Tibial nerve (tissue), 4 donors: ENCODE measurements at regions not wholly inside any gene's neighbourhood (a gene's known extent, or its start where the extent isn't known, plus 50 kb on each side); places are given as distances from the start of the nearest gene placed in this dataset.

Source experiments
- DNase-seq, 2 donors: peaks; one replicate each; pipeline ENCODE4 v3.0.0-alpha.2; 2019; ENCODE audit warnings: low spot score in 2 of 2
- H3K27ac ChIP-seq, 4 donors: fragments of 200-600 bp; sonication (generic) in 3 of 4; one replicate each; pipeline ENCODE4 v1.5.1; 2017 to 2019; ENCODE audit warnings: mild to moderate bottlenecking in 1 of 4
- H3K27me3 ChIP-seq, 2 donors: fragments of 200-600 bp; sonication (generic) in 1 of 2; one replicate each; pipeline versions ENCODE4 v1.5.1 to v1.6.0; 2017 to 2019
- H3K36me3 ChIP-seq, 3 donors: fragments of 200-600 bp; sonication (generic); one replicate each; pipeline ENCODE4 v1.5.1; 2018 to 2019
- H3K4me1 ChIP-seq, 4 donors: fragments of 200-600 bp; sonication (generic) in 3 of 4; one replicate each; pipeline ENCODE4 v1.5.1; 2017 to 2019
- H3K4me3 ChIP-seq, 4 donors: fragments of 200-600 bp; sonication (generic) in 3 of 4; one replicate each; pipeline ENCODE4 v1.5.1; 2017 to 2019; ENCODE audit warnings: mild to moderate bottlenecking in 1 of 4, moderate library complexity in 1 of 4
- H3K9me3 ChIP-seq, 4 donors: fragments of 200-600 bp; sonication (generic) in 3 of 4; one replicate each; pipeline ENCODE4 v1.5.1; 2017 to 2019
- CTCF ChIP-seq, 5 experiments: fragments of 200-600 bp in 3 of 5; fragments of 450-650 bp in 2 of 5; sonication (generic) in 3 of 5; IDR thresholded peaks; one replicate each; pipeline ENCODE4 v1.5.1; 2016 to 2019; ENCODE audit warnings: antibody characterized with exemption in 5 of 5, mild to moderate bottlenecking in 3 of 5, moderate library complexity in 2 of 5
- EP300 ChIP-seq, 2 donors: sonication (generic); formaldehyde crosslinking; IDR thresholded peaks; one replicate each; pipeline ENCODE4 v1.6.1; 2017; ENCODE audit warnings: antibody characterized with exemption in 2 of 2, mild to moderate bottlenecking in 1 of 2
- POLR2A ChIP-seq, 2 donors: fragments of 450-650 bp; IDR thresholded peaks; one replicate each; pipeline ENCODE4 v1.6.1; 2017; ENCODE audit warnings: antibody characterized with exemption in 2 of 2, mild to moderate bottlenecking in 2 of 2, moderate library complexity in 2 of 2
- WGBS, 2 donors: methylation state at CpG; one replicate each; pipeline ENCODE4 v1.1.5; 2018; 5-methylcytosine and 5-hydroxymethylcytosine counted together

- no peak for TF ChIP-seq POLR2A (IDR thresholded peaks at IDR 0.05)
- TF ChIP-seq EP300 (IDR thresholded peaks at IDR 0.05) = no peak
- TF ChIP-seq CTCF (IDR thresholded peaks at IDR 0.05) = no peak
- no peak overlapping the region for H3K4me3 ChIP-seq
- no peak overlapping the region for H3K27ac ChIP-seq
- WGBS, 2 donors = 43 to 44% methylated on average over 2 of the region's 2 CpGs
- H3K4me1 ChIP-seq = no peaks in the 10 kb centered on the region
- H3K9me3 ChIP-seq = no peaks in the 10 kb centered on the region
- DNase-seq = no peak
- no peaks in the 10 kb centered on the region for H3K27me3 ChIP-seq
- no peaks in the 10 kb centered on the region for H3K36me3 ChIP-seq
Measured at GRCh38 chr21:19523746-19524145, 1120.2 kb upstream of the TMPRSS15 start.

GRCh38 chr21:19529031-19529430 is 1125.4 kb upstream of the TMPRSS15 start:
- no peaks in the 10 kb centered on the region for H3K9me3 ChIP-seq
- H3K4me1 ChIP-seq = no peaks in the 10 kb centered on the region
- H3K27me3 ChIP-seq = no peaks in the 10 kb centered on the region
- TF ChIP-seq CTCF (IDR thresholded peaks at IDR 0.05) = no peak
- TF ChIP-seq EP300 (IDR thresholded peaks at IDR 0.05) = no peak
- no peak for TF ChIP-seq POLR2A (IDR thresholded peaks at IDR 0.05)
- H3K36me3 ChIP-seq = no peaks in the 10 kb centered on the region
- no peak overlapping the region for H3K4me3 ChIP-seq
- H3K27ac ChIP-seq = no peak overlapping the region
- DNase-seq = no peak
- WGBS, 2 donors = 71 to 75% methylated on average over 1 of the region's 1 CpG

- DNase-seq = no peak
Measured at GRCh38 chr21:19535356-19535755, 1131.8 kb upstream of the TMPRSS15 start.

GRCh38 chr21:19537116-19537515 is 1133.5 kb upstream of the TMPRSS15 start:
- WGBS, 2 donors = 61 to 74% methylated on average over 2 of the region's 2 CpGs
- Histone ChIP-seq H3K36me3 (no peaks in the 10 kb centered on the region), H3K27me3 (no peaks in the 10 kb centered on the region), H3K4me1 (no peaks in the 10 kb centered on the region), H3K4me3 (no peak overlapping the region), H3K9me3 (no peaks in the 10 kb centered on the region), H3K27ac (no peak overlapping the region)
- TF ChIP-seq CTCF (IDR thresholded peaks at IDR 0.05) = no peak
- TF ChIP-seq POLR2A (IDR thresholded peaks at IDR 0.05) = no peak
- TF ChIP-seq EP300 (IDR thresholded peaks at IDR 0.05) = no peak
- DNase-seq = no peak

More at GRCh38 chr21:19535356-19535755, 1131.8 kb upstream of the TMPRSS15 start:
- no peak for TF ChIP-seq CTCF (IDR thresholded peaks at IDR 0.05)
- no peak for TF ChIP-seq EP300 (IDR thresholded peaks at IDR 0.05)
- no peak for TF ChIP-seq POLR2A (IDR thresholded peaks at IDR 0.05)
- H3K27ac ChIP-seq = no peak overlapping the region
- WGBS, 2 donors = 93 to 96% methylated on average over 3 of the region's 3 CpGs
- no peaks in the 10 kb centered on the region for H3K4me1 ChIP-seq
- no peaks in the 10 kb centered on the region for H3K9me3 ChIP-seq
- H3K27me3 ChIP-seq = no peaks in the 10 kb centered on the region
- no peak overlapping the region for H3K4me3 ChIP-seq
- H3K36me3 ChIP-seq = no peaks in the 10 kb centered on the region

- Histone ChIP-seq H3K27ac (no peak overlapping the region), H3K4me3 (no peak overlapping the region), H3K36me3 (no peaks in the 10 kb centered on the region), H3K27me3 (no peaks in the 10 kb centered on the region), H3K4me1 (no peaks in the 10 kb centered on the region), H3K9me3 (peaks cover 0 to 4% (median 0%) of the 10 kb centered on the region in 4 donors)
- TF ChIP-seq EP300 (IDR thresholded peaks at IDR 0.05) = no peak
- no peak for TF ChIP-seq POLR2A (IDR thresholded peaks at IDR 0.05)
- TF ChIP-seq CTCF (IDR thresholded peaks at IDR 0.05) = no peak
- WGBS, 2 donors = 74 to 75% methylated on average over 2 of the region's 2 CpGs
- no peak for DNase-seq
Measured at GRCh38 chr21:19540287-19540686, 1136.7 kb upstream of the TMPRSS15 start.
